HepG2 (cell line): ENCODE measurements at regions not wholly inside any gene's neighbourhood (a gene's known extent, or its start where the extent isn't known, plus 50 kb on each side); places are given as distances from the start of the nearest gene placed in this dataset.

Experiments
- ATAC-seq: fragments of 200-7000 bp; cut with Tn5 transposase; 3 replicates; pipeline ENCODE4 v1.9.1; 2020; ENCODE audit warnings: mild to moderate bottlenecking, moderate library complexity
- BruUV-seq: library from RNA; stranded (reverse); fragments of 400-500 nt; replicated peaks from 2 replicates; lab custom pipeline; 2021; lab: Mats Ljungman, UMichigan
- CTCF ChIA-PET: fragments of 300-600 bp; formaldehyde crosslinking; extraction: SDS; loops from one replicate; lab custom pipeline; 2021; ENCODE audit warnings: low total read pairs, inconsistent platforms, low intra/inter-chr PET ratio; lab: Yijun Ruan, JAX
- POLR2A ChIA-PET: fragments of 350-600 bp; sonication (Branson Sonifier 250); formaldehyde crosslinking; loops from one replicate; lab custom pipeline; 2020; ENCODE audit warnings: antibody characterized with exemption, inconsistent platforms; lab: Yijun Ruan, JAX
- DNase-seq: peaks from one replicate; pipeline ENCODE4 v3.0.0-alpha.2; 2015; ENCODE audit warnings: low spot score
- FAIRE-seq: peaks from 3 replicates; lab custom pipeline; 2011; peaks lifted over from hg19 to GRCh38; lab: Jason Lieb, UNC
- H2AFZ ChIP-seq: one replicate; pipeline ENCODE4 v1.6.1; 2011; ENCODE audit warnings: low read length, inconsistent platforms
- H3K27ac ChIP-seq: fragments of 300-600 bp; 3 replicates; pipeline ENCODE4 v1.8.0; 2011; ENCODE audit warnings: mixed run types, mild to moderate bottlenecking, mixed read lengths, low read length, inconsistent platforms; ENCODE audit not compliant: insufficient read depth; ENCODE audit errors: extremely low read length
- H3K27me3 ChIP-seq, 2 experiments: fragments of 200-600 bp in 1 of 2; 2 replicates in 1 of 2; 3 replicates in 1 of 2; pipeline versions ENCODE4 v1.6.0 to v1.8.0; 2011; ENCODE audit warnings: low read length in 2 of 2, mild to moderate bottlenecking in 2 of 2, moderate library complexity in 2 of 2, inconsistent platforms in 1 of 2; ENCODE audit not compliant: insufficient read depth in 2 of 2, control insufficient read depth in 1 of 2
- H3K36me3 ChIP-seq, 2 experiments: fragments of 200-600 bp in 1 of 2; replicated peaks in 1 of 2; 2 replicates in 1 of 2; 3 replicates in 1 of 2; pipeline versions ENCODE4 v1.5.1 to v1.8.0; 2011; ENCODE audit warnings: low read length in 2 of 2, inconsistent platforms in 1 of 2; ENCODE audit not compliant: insufficient read depth in 2 of 2, control insufficient read depth in 1 of 2
- H3K4me1 ChIP-seq: 2 replicates; pipeline ENCODE4 v1.5.1; 2012; ENCODE audit warnings: low read length, inconsistent platforms; ENCODE audit not compliant: insufficient read depth
- H3K4me2 ChIP-seq: 2 replicates; pipeline ENCODE4 v1.6.0; 2011; ENCODE audit warnings: low read depth, low read length, inconsistent platforms
- H3K4me3 ChIP-seq, 3 experiments: fragments of 200-600 bp in 1 of 3; sonication (generic), shearing (Covaris generic) in 1 of 3; replicated peaks in 1 of 3; 2 replicates each; pipeline ENCODE4 v1.5.1; 2011 to 2016; ENCODE audit warnings: low read length in 3 of 3, inconsistent platforms in 2 of 3, low read depth in 2 of 3, mild to moderate bottlenecking in 2 of 3, control low read depth in 1 of 3, mixed read lengths in 1 of 3; ENCODE audit not compliant: insufficient read depth in 1 of 3
- H3K79me2 ChIP-seq: one replicate; pipeline ENCODE4 v1.6.1; 2011; ENCODE audit warnings: low read length, inconsistent platforms; ENCODE audit not compliant: insufficient read depth
- H3K9ac ChIP-seq: 2 replicates; pipeline ENCODE4 v1.6.0; 2011; ENCODE audit warnings: mild to moderate bottlenecking, low read depth, low read length, inconsistent platforms; ENCODE audit not compliant: insufficient read depth
- H3K9me3 ChIP-seq: 2 replicates; pipeline ENCODE4 v1.5.1; 2012; ENCODE audit warnings: mild to moderate bottlenecking, low read length
- H4K20me1 ChIP-seq: 2 replicates; pipeline ENCODE4 v1.6.0; 2011; ENCODE audit warnings: inconsistent platforms, mild to moderate bottlenecking, low read length, moderate library complexity; ENCODE audit not compliant: insufficient read depth
- ARNT2 ChIP-seq: sonication (generic); formaldehyde crosslinking; IDR thresholded peaks from 2 replicates; pipeline ENCODE4 v1.8.0; 2022; ENCODE audit warnings: mild to moderate bottlenecking, low read depth, missing genetic modification reagents, moderate library complexity
- ARNTL ChIP-seq: sonication (generic); formaldehyde crosslinking; IDR thresholded peaks from 2 replicates; pipeline ENCODE4 v1.4.0; 2020; ENCODE audit warnings: mild to moderate bottlenecking, missing genetic modification reagents
- ATF6 ChIP-seq: sonication (generic); formaldehyde crosslinking; conservative IDR thresholded peaks from 2 replicates; pipeline ENCODE4 v1.4.0; 2020; ENCODE audit warnings: missing genetic modification reagents
- ATRX ChIP-seq: sonication (generic); formaldehyde crosslinking; IDR thresholded peaks from 2 replicates; pipeline ENCODE4 v1.4.0; 2020; ENCODE audit warnings: missing genetic modification reagents, borderline replicate concordance
- CEBPB ChIP-seq: IDR thresholded peaks from 2 replicates; pipeline ENCODE4 v1.6.1; 2011; ENCODE audit warnings: low read depth, low read length, improper control_type of control experiment, borderline replicate concordance
- FOXK1 ChIP-seq: sonication (generic); formaldehyde crosslinking; IDR thresholded peaks from 2 replicates; pipeline ENCODE4 v1.4.0; 2020; ENCODE audit warnings: low read depth, missing genetic modification reagents, borderline replicate concordance
- FOXK2 ChIP-seq: fragments of 450-650 bp; IDR thresholded peaks from 2 replicates; pipeline ENCODE4 v1.6.1; 2016
- NFYC ChIP-seq: IDR thresholded peaks from 2 replicates; pipeline ENCODE4 v1.6.1; 2016; ENCODE audit warnings: missing genetic modification reagents, missing compliant biosample characterization
- NPAS2 ChIP-seq: sonication (generic); formaldehyde crosslinking; IDR thresholded peaks from 2 replicates; pipeline ENCODE4 v1.8.0; 2022; ENCODE audit warnings: mild to moderate bottlenecking, missing genetic modification reagents, borderline replicate concordance
- RXRA ChIP-seq: sonication (generic); formaldehyde crosslinking; IDR thresholded peaks from 2 replicates; pipeline ENCODE4 v1.5.1; 2020; ENCODE audit warnings: missing genetic modification reagents
- SATB2 ChIP-seq: sonication (generic); formaldehyde crosslinking; IDR thresholded peaks from 2 replicates; pipeline ENCODE4 v1.5.0; 2020; ENCODE audit warnings: missing genetic modification reagents
- SOX13 ChIP-seq, 3 experiments: fragments of 450-650 bp in 1 of 3; sonication (generic) in 1 of 3; formaldehyde crosslinking in 1 of 3; IDR thresholded peaks in 2 of 3; conservative IDR thresholded peaks in 1 of 3; 2 replicates each; pipeline versions ENCODE4 v1.5.0 to v1.6.1; 2016 to 2020; ENCODE audit warnings: antibody characterized with exemption in 1 of 3, mild to moderate bottlenecking in 1 of 3, missing compliant biosample characterization in 1 of 3, missing genetic modification reagents in 1 of 3, moderate library complexity in 1 of 3
- ZNF510 ChIP-seq: sonication (generic); formaldehyde crosslinking; IDR thresholded peaks from 2 replicates; pipeline ENCODE4 v1.4.0; 2020; ENCODE audit warnings: low read depth, mild to moderate bottlenecking, missing genetic modification reagents
- ZNF772 ChIP-seq: sonication (generic); formaldehyde crosslinking; IDR thresholded peaks from 2 replicates; pipeline ENCODE4 v1.5.0; 2020; ENCODE audit warnings: mild to moderate bottlenecking, missing genetic modification reagents
- WGBS: methylation state at CpG from one replicate; pipeline ENCODE4 v1.1.6; 2017; ENCODE audit warnings: low lambda C conversion rate; 5-methylcytosine and 5-hydroxymethylcytosine counted together
- in situ Hi-C: cut with HindIII; loops from 2 replicates; pipeline ENCODE4 v1.10.0; 2017; ENCODE audit warnings: low pct_unique_long_range_greater_than_20kb; ENCODE audit not compliant: extremely low pct_ligation_motif_present
- intact Hi-C: fragments of 100-400 bp; cut with micrococcal nuclease; formaldehyde crosslinking; loops from one replicate; pipeline ENCODE4 v1.10.0; 2022; ENCODE audit not compliant: unreplicated experiment
- TF ChIP-seq, protein P1 (sequence below): sonication (generic); formaldehyde crosslinking; IDR thresholded peaks from 2 replicates; pipeline ENCODE4 v1.4.0; 2020; ENCODE audit warnings: missing genetic modification reagents
- TF ChIP-seq, protein P2 (sequence below): sonication (generic); formaldehyde crosslinking; IDR thresholded peaks from 2 replicates; pipeline ENCODE4 v1.4.0; 2020; ENCODE audit warnings: missing genetic modification reagents
- TF ChIP-seq, protein P3 (sequence below): IDR thresholded peaks from 2 replicates; pipeline ENCODE4 v1.6.1; 2016; ENCODE audit warnings: missing biosample characterization, missing genetic modification reagents, low read depth

GRCh38 chr2:133641497-133641896 lies 73.2 kb upstream of the NCKAP5 start (continued):
- TF ChIP-seq ATF6 (CRISPR knock-in tag) = no peak

DNA sequence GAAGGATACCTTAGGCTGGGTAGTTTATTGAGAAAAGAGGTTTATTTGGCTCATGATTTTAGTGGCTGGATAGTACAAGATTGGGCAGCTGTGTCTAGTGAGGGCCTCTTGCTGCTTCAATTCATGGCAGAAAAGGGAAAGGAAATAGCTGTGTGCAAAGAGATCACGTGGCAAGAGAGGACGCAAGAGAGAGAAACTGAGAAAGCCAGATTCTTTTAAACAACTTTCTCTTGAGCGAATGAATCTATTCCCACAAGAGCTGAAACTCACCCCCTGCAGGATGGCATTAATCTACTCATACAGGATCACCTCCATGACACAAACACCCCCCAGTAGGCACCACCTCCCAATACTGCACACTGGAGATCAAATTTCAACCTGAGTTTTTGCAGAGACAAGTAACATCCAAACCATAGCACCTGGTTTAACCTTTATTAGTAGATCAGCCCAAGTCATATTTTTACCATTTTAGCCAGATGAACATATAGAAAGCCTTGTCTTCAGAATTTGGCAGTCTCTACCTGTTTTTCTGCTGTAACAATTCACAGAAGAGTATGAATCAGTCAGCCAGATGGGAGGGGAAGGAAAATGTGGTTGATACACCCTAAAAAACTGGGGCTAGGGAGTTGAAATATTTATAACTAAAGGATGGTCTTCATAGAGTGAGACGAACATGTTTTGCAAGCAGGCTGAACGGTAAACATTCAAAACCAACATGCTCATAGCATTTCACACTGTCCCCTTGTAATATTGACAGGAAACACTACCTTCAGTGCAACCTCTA lies 73.9 kb upstream of the NCKAP5 start:
- Histone ChIP-seq H3K79me2 (no peaks in the 10 kb centered on the region), H3K9ac (no peak overlapping the region), H3K9me3 (no peaks in the 10 kb centered on the region), H3K27me3 (no peaks in the 10 kb centered on the region), H3K36me3 (no peaks in the 10 kb centered on the region), H2AFZ (no peak overlapping the region), H3K4me3 (no peak overlapping the region), H3K4me1 (no peaks in the 10 kb centered on the region), H3K4me2 (no peak overlapping the region), H4K20me1 (no peaks in the 10 kb centered on the region), H3K27ac (no peak overlapping the region)
- ATAC-seq (no peak), FAIRE-seq (no peak), DNase-seq (no peak)
- in situ Hi-C loops = no loop called here
- POLR2A ChIA-PET = no interaction called here
- BruUV-seq = no TSS peak
- intact Hi-C loops = no loop called here
- CTCF ChIA-PET = no interaction called here
- 2% methylated on average over 5 of the region's 5 CpGs for WGBS
- TF ChIP-seq ARNTL = no peak
- TF ChIP-seq, protein P1, sequence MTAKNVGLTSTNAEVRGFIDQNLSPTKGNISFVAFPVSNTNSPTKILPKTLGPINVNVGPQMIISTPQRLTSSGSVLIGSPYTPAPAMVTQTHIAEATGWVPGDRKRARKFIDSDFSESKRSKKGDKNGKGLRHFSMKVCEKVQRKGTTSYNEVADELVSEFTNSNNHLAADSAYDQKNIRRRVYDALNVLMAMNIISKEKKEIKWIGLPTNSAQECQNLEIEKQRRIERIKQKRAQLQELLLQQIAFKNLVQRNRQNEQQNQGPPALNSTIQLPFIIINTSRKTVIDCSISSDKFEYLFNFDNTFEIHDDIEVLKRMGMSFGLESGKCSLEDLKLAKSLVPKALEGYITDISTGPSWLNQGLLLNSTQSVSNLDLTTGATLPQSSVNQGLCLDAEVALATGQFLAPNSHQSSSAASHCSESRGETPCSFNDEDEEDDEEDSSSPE (CRISPR knock-in tag) = no peak
- TF ChIP-seq, protein P2, sequence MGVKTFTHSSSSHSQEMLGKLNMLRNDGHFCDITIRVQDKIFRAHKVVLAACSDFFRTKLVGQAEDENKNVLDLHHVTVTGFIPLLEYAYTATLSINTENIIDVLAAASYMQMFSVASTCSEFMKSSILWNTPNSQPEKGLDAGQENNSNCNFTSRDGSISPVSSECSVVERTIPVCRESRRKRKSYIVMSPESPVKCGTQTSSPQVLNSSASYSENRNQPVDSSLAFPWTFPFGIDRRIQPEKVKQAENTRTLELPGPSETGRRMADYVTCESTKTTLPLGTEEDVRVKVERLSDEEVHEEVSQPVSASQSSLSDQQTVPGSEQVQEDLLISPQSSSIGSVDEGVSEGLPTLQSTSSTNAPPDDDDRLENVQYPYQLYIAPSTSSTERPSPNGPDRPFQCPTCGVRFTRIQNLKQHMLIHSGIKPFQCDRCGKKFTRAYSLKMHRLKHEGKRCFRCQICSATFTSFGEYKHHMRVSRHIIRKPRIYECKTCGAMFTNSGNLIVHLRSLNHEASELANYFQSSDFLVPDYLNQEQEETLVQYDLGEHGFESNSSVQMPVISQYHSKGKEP (CRISPR knock-in tag) = no peak
- no peak for TF ChIP-seq ZNF772 (CRISPR knock-in tag)
- no peak for TF ChIP-seq NFYC (CRISPR knock-in tag)
- no peak for TF ChIP-seq FOXK2
- TF ChIP-seq, protein P3, sequence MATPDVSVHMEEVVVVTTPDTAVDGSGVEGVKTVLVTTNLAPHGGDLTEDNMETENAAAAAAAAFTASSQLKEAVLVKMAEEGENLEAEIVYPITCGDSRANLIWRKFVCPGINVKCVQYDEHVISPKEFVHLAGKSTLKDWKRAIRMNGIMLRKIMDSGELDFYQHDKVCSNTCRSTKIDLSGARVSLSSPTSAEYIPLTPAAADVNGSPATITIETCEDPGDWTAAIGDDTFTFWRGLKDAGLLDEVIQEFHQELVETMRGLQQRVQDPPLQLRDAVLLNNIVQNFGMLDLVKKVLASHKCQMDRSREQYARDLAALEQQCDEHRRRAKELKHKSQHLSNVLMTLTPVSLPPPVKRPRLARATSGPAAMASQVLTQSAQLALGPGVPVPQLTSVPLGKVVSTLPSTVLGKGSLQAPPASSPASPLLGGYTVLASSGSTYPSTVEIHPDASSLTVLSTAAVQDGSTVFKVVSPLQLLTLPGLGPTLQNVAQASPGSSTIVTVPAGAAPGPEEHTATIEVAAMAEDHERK = no peak
- no peak for TF ChIP-seq SATB2
- TF ChIP-seq ARNT2 = no peak
- no peak for TF ChIP-seq ZNF510 (CRISPR knock-in tag)
- no peak for TF ChIP-seq FOXK1
- no peak for TF ChIP-seq ATRX
- TF ChIP-seq RXRA (CRISPR knock-in tag) = no peak
- no peak for TF ChIP-seq CEBPB
- TF ChIP-seq NPAS2 = no peak
- TF ChIP-seq SOX13 (IDR thresholded peaks at IDR 0.05) = no peak
- TF ChIP-seq SOX13 (CRISPR knock-in tag; conservative IDR thresholded peaks at IDR 0.05 in 1 of 2, IDR thresholded peaks at IDR 0.05 in 1 of 2) = no peak
